Retina (tissue), 1 donor: ENCODE measurements at regions not wholly inside any gene's neighbourhood (a gene's known extent, or its start where the extent isn't known, plus 50 kb on each side); places are given as distances from the start of the nearest gene placed in this dataset.
"Not testable (repeated sequence)": the region's sequence is repeated elsewhere in the genome, so short reads cannot be mapped to it uniquely, and the experiment has no call there.

ENCODE experiments used
- DNase-seq: peaks from one replicate; pipeline ENCODE4 v3.0.0-alpha.2; 2016

DNA sequence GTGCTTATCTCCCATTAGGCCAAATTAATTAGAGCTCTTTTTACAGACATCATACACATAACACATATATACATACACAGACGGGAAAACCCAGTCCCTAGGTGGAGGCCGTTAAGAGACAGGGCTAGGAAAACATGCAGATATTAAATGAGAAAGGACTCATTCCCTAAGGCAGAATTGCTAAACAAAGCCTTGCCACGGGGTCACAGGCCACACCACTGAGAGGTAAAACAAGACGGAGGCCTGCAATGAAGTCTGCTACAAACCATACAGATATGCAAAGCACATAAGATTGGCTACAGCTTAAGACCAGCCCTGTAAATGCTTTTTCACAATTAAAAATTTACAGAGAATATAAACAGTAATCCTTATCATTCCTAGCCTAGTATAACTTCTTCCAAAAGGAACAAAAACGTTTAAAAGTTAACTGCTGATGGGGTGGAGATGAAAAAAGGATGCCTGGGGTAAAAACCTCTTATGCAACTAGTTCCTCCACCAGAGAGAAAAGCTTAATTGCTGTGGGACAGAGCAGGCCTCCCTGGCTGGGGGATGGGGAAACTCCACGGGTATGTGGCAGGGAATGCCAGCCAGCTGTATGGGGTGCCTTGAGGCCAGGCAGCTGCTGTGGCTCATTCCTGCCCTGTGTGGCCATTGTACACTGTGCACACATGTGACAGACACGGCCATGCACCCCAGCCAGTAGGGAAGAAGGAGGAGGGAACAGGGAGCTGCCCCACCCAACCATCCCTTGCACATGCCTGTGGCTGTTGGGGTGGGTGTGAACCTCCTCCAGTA is 481.4 kb upstream of the LMCD1 start:
- no peak for DNase-seq

DNA sequence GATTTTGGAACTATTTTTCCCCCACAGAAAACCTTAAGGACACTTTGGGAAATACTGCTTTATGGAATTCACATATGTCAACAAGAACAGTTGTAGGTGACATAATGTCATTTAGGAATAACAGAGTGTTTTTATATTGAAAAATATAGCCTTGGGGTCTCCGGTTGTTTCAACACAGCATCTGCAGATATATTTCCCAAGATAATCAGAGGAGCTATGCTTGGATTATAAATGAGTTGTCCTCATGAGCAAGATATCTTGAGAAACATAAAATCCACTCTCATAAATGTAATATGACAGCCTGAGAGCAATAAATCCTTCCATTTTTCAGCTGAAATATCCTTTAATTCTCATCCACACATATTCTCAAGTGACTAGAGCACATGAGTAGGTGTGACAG is 473.7 kb upstream of the LMCD1 start:
- DNase-seq = no peak

DNA sequence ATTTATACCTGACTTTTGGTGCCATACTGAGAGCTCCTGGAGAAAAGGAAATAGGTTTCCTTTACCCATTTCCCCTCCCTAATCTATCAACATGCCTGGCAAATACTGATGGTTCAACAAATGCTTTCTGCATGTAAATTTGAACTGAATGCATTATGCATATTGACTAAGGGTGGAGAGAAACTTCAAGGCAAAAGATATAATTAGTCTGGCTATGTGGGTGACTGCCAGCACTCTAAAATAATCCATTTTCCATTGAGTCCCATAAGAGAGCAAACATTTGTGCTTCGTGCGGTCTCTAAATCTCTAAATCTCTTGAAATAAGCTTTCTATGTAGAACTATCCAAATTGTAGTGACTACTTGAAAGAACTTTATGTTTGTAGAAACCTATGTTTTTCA is 451.3 kb upstream of the LMCD1 start:
- no peak for DNase-seq

- no peak for DNase-seq
Observed at GRCh38 chr3:8052659-8053058, 449.0 kb upstream of the LMCD1 start.

DNA sequence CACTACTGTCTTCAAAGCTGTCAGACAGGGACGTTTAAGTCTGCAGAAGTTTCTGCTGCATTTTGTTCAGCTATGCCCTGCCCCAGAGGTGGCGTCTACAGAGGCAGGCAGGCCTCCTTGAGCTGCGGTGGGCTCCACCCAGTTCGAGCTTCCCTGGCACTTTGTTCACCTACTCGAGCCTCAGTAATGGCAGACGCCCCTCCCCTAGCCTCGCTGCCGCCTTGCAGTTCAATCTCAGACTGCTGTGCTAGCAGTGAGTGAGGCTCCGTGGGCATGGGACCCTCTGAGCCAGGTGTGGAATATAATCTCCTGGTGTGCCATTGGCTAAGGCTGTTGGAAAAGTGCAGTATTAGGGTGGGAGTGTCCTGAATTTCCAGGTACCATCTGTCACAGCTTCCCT is 433.5 kb upstream of the LMCD1 start:
- DNase-seq = not testable (repeated sequence)

DNA sequence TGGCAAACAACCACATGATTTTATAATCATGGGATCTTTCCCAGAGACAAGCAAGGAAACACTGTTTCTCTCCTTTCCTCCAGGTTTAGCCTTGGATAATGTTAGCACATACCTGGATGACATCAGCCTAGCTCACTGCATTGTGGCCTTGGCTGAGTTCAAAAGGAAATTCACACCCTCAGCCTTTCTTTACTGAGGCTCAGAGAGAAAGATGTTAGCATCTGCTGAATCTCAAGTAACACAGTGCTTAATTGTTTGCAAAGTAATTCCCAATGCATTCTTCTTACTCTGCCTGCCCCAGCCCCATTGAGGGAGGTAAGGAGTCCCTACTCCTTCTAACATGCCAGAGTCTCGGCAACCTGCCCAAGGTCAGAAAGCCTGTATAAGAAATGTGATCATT is 432.2 kb upstream of the LMCD1 start:
- no peak for DNase-seq

- DNase-seq = no peak
Observed at GRCh38 chr3:8070011-8070410, 431.6 kb upstream of the LMCD1 start.

GRCh38 chr3:8074740-8075139 is 426.9 kb upstream of the LMCD1 start:
- not testable (repeated sequence) for DNase-seq

GRCh38 chr3:8077126-8077525 is 424.5 kb upstream of the LMCD1 start:
- no peak for DNase-seq

DNA sequence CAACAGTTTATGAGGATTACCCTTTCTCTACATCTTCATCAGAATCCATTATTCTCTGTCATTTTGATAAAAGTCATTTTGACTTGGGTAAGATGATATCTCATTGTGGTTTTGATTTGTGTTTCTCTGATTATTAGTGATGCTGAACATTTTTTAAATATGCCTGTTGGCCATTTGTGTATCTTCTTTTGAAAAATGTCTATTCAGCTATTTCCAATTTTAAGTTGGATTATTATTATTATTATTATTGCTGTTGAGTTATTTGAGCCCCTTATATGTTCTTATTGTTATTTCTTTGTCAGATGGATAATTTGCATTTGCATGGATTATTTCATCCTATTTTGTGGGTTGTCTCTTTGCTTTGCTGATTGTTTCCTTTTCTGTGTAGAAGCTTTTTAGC is 421.2 kb upstream of the LMCD1 start:
- no peak for DNase-seq

GRCh38 chr3:8085498-8085897 is 416.1 kb upstream of the LMCD1 start:
- no peak for DNase-seq

DNA sequence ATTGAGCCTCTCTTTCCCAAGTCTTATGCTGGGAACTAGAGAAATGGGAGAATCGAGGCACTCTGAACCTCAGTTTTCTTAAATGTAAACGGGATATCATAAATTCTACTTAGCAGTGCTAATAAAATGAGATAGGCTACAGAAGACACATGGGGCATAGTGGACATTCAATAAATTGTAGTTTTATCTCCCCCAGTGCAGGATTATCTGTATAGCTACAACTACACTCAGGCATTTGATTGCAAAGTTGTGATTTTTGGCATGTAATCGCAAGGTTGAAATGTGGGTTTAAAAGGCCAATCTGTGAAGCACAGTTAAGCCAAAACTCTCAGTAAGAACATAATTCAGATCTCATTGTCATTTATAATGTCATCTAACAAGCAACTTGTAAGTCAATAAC is 413.7 kb upstream of the LMCD1 start:
- DNase-seq = no peak

DNA sequence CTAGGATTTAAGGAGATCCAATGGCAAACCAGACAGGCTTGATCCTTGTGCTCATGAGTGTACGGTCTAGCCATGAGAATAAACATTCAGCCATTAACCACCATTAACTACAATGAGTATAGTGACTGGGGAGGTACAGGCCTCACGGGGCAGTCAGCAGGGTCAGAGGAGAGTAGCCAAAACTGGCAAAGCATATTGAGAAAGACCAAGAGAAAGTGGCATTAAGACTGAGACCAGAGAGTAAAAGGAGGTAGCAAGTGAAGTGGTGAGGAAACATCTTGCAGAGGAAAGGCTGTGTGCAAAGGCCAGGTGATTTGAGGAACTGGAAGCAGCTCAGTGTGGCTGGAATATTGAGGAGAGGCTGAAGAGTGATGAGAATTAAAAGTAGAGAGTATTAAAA is 407.2 kb upstream of the LMCD1 start:
- DNase-seq = no peak

DNA sequence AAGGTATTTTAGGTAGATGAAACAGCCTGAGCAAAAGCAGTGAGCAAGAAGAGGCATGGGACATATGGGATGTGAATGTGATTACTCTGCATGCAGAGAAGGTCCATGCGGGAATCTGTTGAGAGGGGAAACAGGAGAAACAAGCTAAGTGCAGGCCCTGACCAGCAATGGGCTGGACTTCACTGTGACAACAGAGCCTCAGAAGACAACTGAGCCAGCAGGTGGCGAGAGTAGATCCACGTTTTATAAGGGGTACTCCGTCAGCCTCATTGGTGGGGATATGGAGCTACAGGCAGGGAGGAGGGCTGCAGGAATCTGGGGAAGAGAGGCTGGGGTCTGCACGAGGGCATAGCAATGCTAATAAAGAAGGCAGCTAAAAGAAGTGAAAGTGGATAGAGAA is 405.9 kb upstream of the LMCD1 start:
- no peak for DNase-seq

DNA sequence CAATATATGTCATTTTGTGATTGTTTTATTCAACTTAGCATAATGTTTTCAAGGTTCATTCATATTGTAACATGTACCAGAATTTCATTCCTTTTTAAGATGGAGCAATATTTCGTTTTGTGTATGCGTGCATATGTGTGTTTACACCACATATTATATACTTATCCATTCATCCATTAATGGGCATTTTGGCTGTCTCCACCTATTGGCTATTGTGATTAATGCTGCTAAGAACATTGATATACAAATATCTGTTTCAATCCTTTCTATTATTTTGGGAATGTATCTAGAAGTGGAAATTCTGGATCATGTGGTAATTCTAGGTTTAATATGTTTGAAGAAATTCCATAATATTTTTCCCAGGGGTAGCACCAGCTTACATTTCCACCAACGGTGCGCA is 403.9 kb upstream of the LMCD1 start:
- DNase-seq = no peak

GRCh38 chr3:8103954-8104353 is 397.7 kb upstream of the LMCD1 start:
- DNase-seq = no peak

DNA sequence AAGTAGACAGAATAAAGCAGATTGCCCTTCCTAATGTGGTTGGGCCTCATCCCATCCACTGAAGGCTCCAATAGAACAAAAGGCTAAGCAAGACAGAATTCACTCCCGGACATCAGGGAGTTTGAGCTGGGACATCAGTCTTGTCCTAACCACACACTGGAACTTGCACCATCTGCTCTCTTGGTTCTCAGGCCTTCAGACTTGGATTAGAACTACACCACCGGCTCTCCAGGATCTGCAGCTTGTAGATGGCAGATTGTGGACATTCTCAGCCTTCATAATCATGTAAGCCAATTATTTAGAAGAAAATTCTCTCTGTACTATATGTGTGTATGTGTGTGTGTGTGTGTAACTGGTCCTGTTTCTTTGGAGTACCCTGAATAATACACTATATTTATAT is 394.7 kb upstream of the LMCD1 start:
- no peak for DNase-seq

- DNase-seq = peak; percentile 89
Observed at GRCh38 chr3:8110966-8111798, 390.4 kb upstream of the LMCD1 start.

- no peak for DNase-seq
Observed at GRCh38 chr3:8112587-8112986, 389.0 kb upstream of the LMCD1 start.

DNA sequence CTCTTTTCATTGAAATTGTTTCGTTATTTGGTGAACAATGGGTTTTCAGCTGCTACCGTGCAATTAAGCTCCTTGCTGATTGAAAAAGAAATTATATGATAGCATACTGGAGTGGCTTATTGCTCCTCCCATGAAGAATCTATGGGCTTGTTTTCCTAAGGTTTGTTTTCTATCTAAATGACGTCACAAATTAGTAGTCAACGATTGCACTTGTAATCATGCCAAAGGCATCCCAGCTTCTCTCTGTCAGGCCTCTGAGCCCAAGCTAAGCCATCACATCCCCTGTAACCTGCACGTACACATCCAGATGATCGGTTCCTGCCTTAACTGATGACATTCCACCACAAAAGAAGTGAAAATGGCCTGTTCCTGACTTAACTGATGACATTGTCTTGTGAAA is 388.0 kb upstream of the LMCD1 start:
- no peak for DNase-seq

- no peak for DNase-seq
Observed at GRCh38 chr3:8128686-8129085, 372.9 kb upstream of the LMCD1 start.

GRCh38 chr3:8136553-8136952 is 365.1 kb upstream of the LMCD1 start:
- DNase-seq = no peak

DNA sequence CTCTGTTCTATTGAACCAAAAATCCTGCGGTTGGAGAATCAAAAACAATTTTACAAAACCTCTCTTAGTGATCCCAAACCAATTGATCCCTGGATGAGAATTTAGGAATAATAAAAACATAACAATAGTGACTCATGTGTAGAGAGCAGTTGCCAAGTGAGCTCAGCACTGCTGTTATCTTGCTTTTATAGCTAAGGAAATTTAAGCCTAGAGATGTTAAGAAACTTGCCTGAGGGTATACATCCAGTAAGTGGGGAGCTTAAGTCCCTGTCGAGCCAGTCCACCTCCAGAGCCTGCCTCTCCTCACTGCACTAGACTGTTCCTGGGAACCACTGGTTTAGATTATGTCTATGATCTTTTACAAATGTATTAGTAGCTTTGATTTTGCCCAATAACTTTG is 358.4 kb upstream of the LMCD1 start:
- no peak for DNase-seq

DNA sequence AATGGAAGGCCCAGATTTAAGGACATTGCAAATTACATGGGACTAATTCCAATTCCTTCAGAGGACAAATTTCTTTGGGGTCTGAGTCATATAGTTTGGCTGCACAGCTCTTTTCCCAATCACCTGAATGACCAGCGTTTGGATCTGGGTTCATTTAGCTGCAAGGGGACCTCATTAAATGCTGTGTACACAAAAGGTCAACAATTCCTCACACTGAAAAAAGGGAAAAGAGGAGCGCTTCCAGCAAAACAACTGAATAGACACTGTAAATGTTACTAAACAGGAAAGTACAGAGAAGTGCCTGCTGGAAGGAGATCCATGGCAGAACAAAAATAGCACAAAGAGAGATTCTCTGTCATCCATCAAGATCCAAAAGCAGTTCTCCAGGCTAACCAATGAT is 356.0 kb upstream of the LMCD1 start:
- DNase-seq = no peak

DNA sequence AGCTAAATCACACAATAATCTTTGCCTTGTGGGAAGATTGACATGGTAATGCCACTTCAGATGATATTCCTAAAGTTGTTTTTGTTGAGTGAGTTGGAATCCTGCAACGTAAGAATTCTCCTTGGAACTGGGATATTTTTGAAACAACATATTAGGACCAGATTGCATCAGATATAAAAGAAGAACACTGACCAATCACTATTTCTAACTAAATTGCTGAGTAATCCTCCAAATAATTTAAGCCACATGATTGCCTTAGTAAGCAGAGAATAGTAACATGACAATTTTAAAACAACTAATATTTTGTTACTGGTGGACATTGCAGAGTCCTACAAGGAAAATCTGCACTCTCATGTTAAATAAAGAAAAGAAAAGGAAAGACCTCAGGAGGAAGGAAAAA is 353.9 kb upstream of the LMCD1 start:
- no peak for DNase-seq
